K562 (cell line): ENCODE measurements at regions not wholly inside any gene's neighbourhood (a gene's known extent, or its start where the extent isn't known, plus 50 kb on each side); places are given as distances from the start of the nearest gene placed in this dataset.
A peak's percentile ranks its signal among the peaks of the same experiment; 100 is the strongest.
"Not testable (repeated sequence)": the region's sequence is repeated elsewhere in the genome, so short reads cannot be mapped to it uniquely, and the experiment has no call there.

ENCODE experiments used
- ATAC-seq: fragments of 200-7000 bp; cut with Tn5 transposase; 3 replicates; pipeline ENCODE4 v1.9.1; 2020; ENCODE audit warnings: moderate library complexity
- BruUV-seq: library from RNA; stranded (reverse); fragments of 400-500 nt; replicated peaks from 2 replicates; lab custom pipeline; 2021; lab: Mats Ljungman, UMichigan
- CTCF ChIA-PET: fragments of 300-600 bp; formaldehyde crosslinking; extraction: SDS; loops from one replicate; lab custom pipeline; 2021; ENCODE audit warnings: low intra/inter-chr PET ratio; lab: Yijun Ruan, JAX
- POLR2A ChIA-PET: fragments of 300-600, 350-650 bp; sonication (Branson Sonifier 250); formaldehyde crosslinking; extraction: SDS; loops from one replicate; lab custom pipeline; 2021; ENCODE audit warnings: antibody characterized with exemption, inconsistent platforms; lab: Yijun Ruan, JAX
- DNase-seq, 4 experiments: peaks; one replicate each; pipeline versions ENCODE4 v3.0.0 to v3.0.0-alpha.2; 2011 to 2018; ENCODE audit warnings: low spot score in 3 of 4, mixed read lengths in 3 of 4; ENCODE audit errors: extremely low read depth in 1 of 4
- FAIRE-seq: peaks from 2 replicates; lab custom pipeline; 2011; peaks lifted over from hg19 to GRCh38; lab: Jason Lieb, UNC
- H2AFZ ChIP-seq: 2 replicates; pipeline ENCODE4 v1.6.0; 2011; ENCODE audit warnings: low read depth, low read length, control low read depth, inconsistent platforms
- H3K27ac ChIP-seq: fragments of 200-600 bp; 3 replicates; pipeline ENCODE4 v1.8.0; 2011; ENCODE audit warnings: low read depth, mild to moderate bottlenecking, control low read depth, inconsistent platforms, low read length, moderate library complexity, mixed read lengths; ENCODE audit errors: extremely low read depth
- H3K27me3 ChIP-seq, 2 experiments: fragments of 300-600 bp in 1 of 2; 2 replicates in 1 of 2; 3 replicates in 1 of 2; pipeline versions ENCODE4 v1.6.0 to v1.8.0; 2011; ENCODE audit warnings: inconsistent platforms in 2 of 2, low read length in 2 of 2, mild to moderate bottlenecking in 1 of 2, mixed read lengths in 1 of 2, moderate library complexity in 1 of 2; ENCODE audit not compliant: control insufficient read depth in 2 of 2, insufficient read depth in 2 of 2
- H3K36me3 ChIP-seq: fragments of 300-600 bp; 3 replicates; pipeline ENCODE4 v1.8.0; 2011; ENCODE audit warnings: mild to moderate bottlenecking, low read length, inconsistent platforms; ENCODE audit not compliant: control insufficient read depth, insufficient read depth
- H3K4me1 ChIP-seq, 2 experiments: fragments of 200-600 bp in 1 of 2; replicated peaks in 1 of 2; 2 replicates in 1 of 2; 3 replicates in 1 of 2; pipeline versions ENCODE4 v1.5.1 to v1.8.0; 2011; ENCODE audit warnings: inconsistent platforms in 2 of 2, low read length in 2 of 2, mild to moderate bottlenecking in 1 of 2, mixed read lengths in 1 of 2, moderate library complexity in 1 of 2; ENCODE audit not compliant: control insufficient read depth in 2 of 2, insufficient read depth in 2 of 2
- H3K4me2 ChIP-seq: 2 replicates; pipeline ENCODE4 v1.6.1; 2011; ENCODE audit warnings: low read length, control low read depth, inconsistent platforms, mixed read lengths; ENCODE audit not compliant: insufficient read depth
- H3K4me3 ChIP-seq: fragments of 200-600 bp; sonication (generic), shearing (Covaris generic); 2 replicates; pipeline ENCODE4 v1.5.1; 2016; ENCODE audit warnings: control low read depth, inconsistent platforms
- H3K79me2 ChIP-seq: fragments of 200-600 bp; 3 replicates; pipeline ENCODE4 v1.8.0; 2011; ENCODE audit warnings: low read length, inconsistent platforms; ENCODE audit not compliant: control insufficient read depth, insufficient read depth
- H3K9ac ChIP-seq, 2 experiments: 2 replicates each; pipeline versions ENCODE4 v1.6.0 to v1.6.1; 2011; ENCODE audit warnings: low read depth in 2 of 2, low read length in 2 of 2, control low read depth in 1 of 2, inconsistent platforms in 1 of 2, mild to moderate bottlenecking in 1 of 2, mixed read lengths in 1 of 2; ENCODE audit not compliant: insufficient read depth in 1 of 2
- H3K9me1 ChIP-seq: one replicate; pipeline ENCODE4 v1.6.0; 2011; ENCODE audit warnings: inconsistent platforms, mild to moderate bottlenecking, low read length, moderate library complexity; ENCODE audit not compliant: control insufficient read depth, insufficient read depth
- H3K9me3 ChIP-seq: replicated peaks from 2 replicates; pipeline ENCODE4 v1.5.1; 2011; ENCODE audit warnings: low read depth, low read length, inconsistent platforms; ENCODE audit not compliant: control insufficient read depth, insufficient read depth
- H4K20me1 ChIP-seq: replicated peaks from 2 replicates; pipeline ENCODE4 v1.6.1; 2011; ENCODE audit warnings: low read length, inconsistent platforms, mixed read lengths; ENCODE audit not compliant: control insufficient read depth, insufficient read depth
- BCOR ChIP-seq: fragments of 450-650 bp; IDR thresholded peaks from 2 replicates; pipeline ENCODE4 v1.6.1; 2016
- HNRNPH1 ChIP-seq: fragments of 200-400 bp; formaldehyde crosslinking; optimal IDR thresholded peaks from 2 replicates; pipeline ENCODE3; 2017; ENCODE audit warnings: low read depth, mild to moderate bottlenecking, low read length, moderate library complexity
- YBX1 ChIP-seq: fragments of 450-650 bp; IDR thresholded peaks from 2 replicates; pipeline ENCODE4 v1.7.1; 2016; ENCODE audit warnings: mild to moderate bottlenecking
- ZFP30 ChIP-seq: fragments of 250-450 bp; sonication (Bioruptor Pico); IDR thresholded peaks from 2 replicates; pipeline ENCODE4 v1.8.0; 2022; ENCODE audit warnings: moderate library complexity, mild to moderate bottlenecking, inconsistent platforms, borderline replicate concordance
- ZNF146 ChIP-seq: IDR thresholded peaks from one replicate; pipeline ENCODE4 v1.6.1; 2018; ENCODE audit warnings: missing compliant biosample characterization; ENCODE audit not compliant: unreplicated experiment
- WGBS: fragments of 100-300 bp; shearing (Covaris generic); methylation state at CpG from one replicate; pipeline ENCODE4 v1.1.6; 2016; ENCODE audit warnings: low coverage, mixed read lengths; ENCODE audit not compliant: insufficient coverage; ENCODE audit errors: missing lambda C conversion rate; 5-methylcytosine and 5-hydroxymethylcytosine counted together
- in situ Hi-C: fragments of 300-500 bp; cut with MboI; formaldehyde crosslinking; loops from 4 replicates; pipeline ENCODE4 v1.15.0; 2018; ENCODE audit warnings: inconsistent platforms, mixed read lengths
- intact Hi-C: fragments of 100-400 bp; cut with micrococcal nuclease; formaldehyde crosslinking; loops from 2 replicates; pipeline ENCODE4 v1.14.2; 2022

DNA sequence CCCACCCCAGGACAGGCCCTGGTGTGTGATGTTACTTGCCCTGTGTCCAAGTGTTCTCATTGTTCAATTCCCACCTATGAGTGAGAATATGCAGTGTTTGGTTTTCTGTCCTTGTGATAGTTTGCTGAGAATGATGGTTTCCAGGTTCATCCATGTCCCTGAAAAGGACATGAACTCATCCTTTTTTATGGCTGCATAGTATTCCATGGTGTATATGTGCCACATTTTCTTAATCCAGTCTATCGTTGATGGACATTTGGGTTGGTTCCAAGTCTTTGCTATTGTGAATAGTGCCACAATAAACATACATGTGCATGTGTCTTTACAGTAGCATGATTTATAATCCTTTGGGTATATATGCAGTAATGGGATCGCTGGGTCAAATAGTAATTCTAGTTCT, 340.2 kb upstream of the MEIS1 start:
- BruUV-seq, POLR2A ChIA-PET, intact Hi-C loops, H2AFZ ChIP-seq, H3K27me3 ChIP-seq, ATAC-seq, H3K4me1 ChIP-seq, CTCF ChIA-PET, H3K9me1 ChIP-seq, FAIRE-seq, H3K9ac ChIP-seq, in situ Hi-C loops, H4K20me1 ChIP-seq, H3K79me2 ChIP-seq, H3K27ac ChIP-seq, H3K9me3 ChIP-seq, H3K4me2 ChIP-seq, H3K4me3 ChIP-seq, H3K36me3 ChIP-seq, DNase-seq: not testable (repeated sequence)
- WGBS: 0% methylated on average over 1 of the region's 2 CpGs
- peak; percentile 28 for TF ChIP-seq ZNF146 (CRISPR knock-in tag)
- TF ChIP-seq BCOR: peak; percentile 13; the same call in 1 of the 2 replicates

DNA sequence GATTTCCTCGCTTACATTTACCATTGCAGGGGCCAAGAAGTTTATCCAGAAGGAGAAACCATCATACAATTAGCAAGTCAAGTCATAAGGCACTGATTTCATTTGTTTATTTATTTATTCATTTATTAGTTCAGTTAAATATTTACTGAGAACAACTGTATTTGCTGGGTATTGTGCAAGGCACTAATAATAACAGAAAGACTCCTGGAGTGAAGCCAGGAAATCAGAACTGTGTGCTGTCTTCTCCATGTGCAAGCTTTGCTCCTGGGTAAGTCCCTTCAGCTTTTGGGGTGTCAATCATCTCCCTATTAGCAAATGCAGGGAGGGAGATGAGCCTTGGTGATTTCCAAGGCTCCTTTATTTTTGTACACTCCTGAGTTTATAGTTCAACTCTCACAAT, 341.6 kb upstream of the MEIS1 start:
- in situ Hi-C loops: no loop called here
- BruUV-seq: no TSS peak
- Histone ChIP-seq H3K4me1 (no peaks in the 10 kb centered on the region), H3K27me3 (no peaks in the 10 kb centered on the region), H3K9ac (no peak overlapping the region), H2AFZ (no peak overlapping the region), H3K4me2 (no peak overlapping the region), H3K79me2 (no peaks in the 10 kb centered on the region), H3K4me3 (no peak overlapping the region), H3K36me3 (no peaks in the 10 kb centered on the region), H4K20me1 (no peaks in the 10 kb centered on the region), H3K27ac (no peak overlapping the region), H3K9me1 (no peaks in the 10 kb centered on the region), H3K9me3 (no peaks in the 10 kb centered on the region)
- ChIA-PET POLR2A (no interaction called here), CTCF (no interaction called here)
- DNase-seq (no peak), ATAC-seq (no peak), FAIRE-seq (no peak)
- intact Hi-C loops: no loop called here
- 0% methylated on average over 1 of the region's 1 CpG for WGBS
- no peak for TF ChIP-seq YBX1
- TF ChIP-seq ZFP30 (CRISPR knock-in tag): no peak
- TF ChIP-seq HNRNPH1: no peak
